Heart left ventricle (tissue), 16 donors: ENCODE measurements at regions not wholly inside any gene's neighbourhood (a gene's known extent, or its start where the extent isn't known, plus 50 kb on each side); places are given as distances from the start of the nearest gene placed in this dataset.

Experiments used
- ATAC-seq, 4 donors: fragments of 200-7000 bp; cut with Tn5 transposase; one replicate each; pipeline ENCODE4 v1.9.1; 2020 to 2022; ENCODE audit warnings: moderate library complexity in 4 of 4, mild to moderate bottlenecking in 3 of 4, moderate number of reproducible peaks in 1 of 4
- DNase-seq, 5 donors: peaks; one replicate each; pipeline ENCODE4 v3.0.0-alpha.2; 2020
- H3K27ac ChIP-seq, 12 donors: fragments of 200-600 bp; sonication (generic) in 4 of 12; one replicate each; pipeline versions ENCODE4 v1.5.0 to v1.8.0; 2016 to 2022; ENCODE audit warnings: mild to moderate bottlenecking in 2 of 12
- H3K27me3 ChIP-seq, 9 donors: fragments of 200-600 bp; sonication (generic) in 2 of 9; one replicate each; pipeline versions ENCODE4 v1.5.1 to v1.8.0; 2016 to 2022; ENCODE audit warnings: mild to moderate bottlenecking in 3 of 9
- H3K36me3 ChIP-seq, 9 donors: fragments of 200-600 bp; sonication (generic) in 2 of 9; one replicate each; pipeline versions ENCODE4 v1.5.0 to v1.8.0; 2018 to 2022; ENCODE audit warnings: mild to moderate bottlenecking in 2 of 9
- H3K4me1 ChIP-seq, 12 donors: fragments of 200-600 bp; sonication (generic) in 4 of 12; one replicate each; pipeline versions ENCODE4 v1.5.0 to v1.8.0; 2016 to 2022; ENCODE audit warnings: mild to moderate bottlenecking in 3 of 12
- H3K4me3 ChIP-seq, 12 donors: fragments of 200-600 bp; sonication (generic) in 4 of 12; one replicate each; pipeline versions ENCODE4 v1.5.0 to v1.8.0; 2017 to 2022; ENCODE audit warnings: mild to moderate bottlenecking in 9 of 12, moderate library complexity in 4 of 12
- H3K9me3 ChIP-seq, 12 donors: fragments of 200-600 bp; sonication (generic) in 4 of 12; one replicate each; pipeline versions ENCODE4 v1.5.0 to v1.8.0; 2016 to 2022; ENCODE audit warnings: mild to moderate bottlenecking in 1 of 12
- POLR2A ChIP-seq, 2 donors: fragments of 450-650 bp; IDR thresholded peaks; one replicate each; pipeline ENCODE4 v1.6.1; 2017; ENCODE audit warnings: antibody characterized with exemption in 2 of 2, mild to moderate bottlenecking in 2 of 2, moderate library complexity in 2 of 2
- WGBS, 4 donors: extraction: QIAGEN DNeasy Blood & Tissue Kit in 2 of 4; methylation state at CpG; one replicate each; pipeline versions ENCODE4 v1.1.5 to v1.1.7; 2013 to 2018; 5-methylcytosine and 5-hydroxymethylcytosine counted together
- intact Hi-C, 10 donors: fragments of 100-400 bp; cut with DNase I; formaldehyde crosslinking; loops; one replicate each; pipeline versions ENCODE4 v1.11.1 to v1.14.2; 2022
- TF ChIP-seq, protein P1 (sequence below), 12 donors: fragments of 200-600 bp; sonication (generic) in 4 of 12; IDR thresholded peaks; one replicate each; pipeline versions ENCODE4 v1.5.0 to v1.8.0; 2018 to 2022; ENCODE audit warnings: antibody characterized with exemption in 12 of 12, mild to moderate bottlenecking in 5 of 12
- donor health status: ischemic (EF 13 %, LVEDD 7.1; RV severe dilation, severe dysfunction).
- donor health status: healthy with polysubstance abuse.
- donor health status: DM: no; HTN: yes; CAD: no.
- donor health status: DM: no; HTN: no; CAD: no.
- donor health status: ischemic (EF 25% LVEDD 6.9; RV normal size, moderate dysfunction).
- donor health status: ischemic (EF 25% LVEDD 5.7; RV mildly dilated, moderate dysfunction).
- donor health status: healthy.
- donor health status: DM: yes; HTN: yes; CAD: no.
- donor health status: ischemic (EF 35%, LVEDD 5.7; RV mildly dilated, moderate dysfunction).
- donor health status: nonischemic (EF 11% LVEDD 7.7; RV severe dilation, severe dysfunction).
- donor health status: DM: yes; HTN: yes; CAD: no.
- donor health status: PGD.
- donor health status: ischemic (EF 29% LVEDD 5.4; RV normal size, mild dysfunction).
- donor health status: nonischemic (EF 23%, LVEDD 6.1; RV moderate dilation, normal function).

DNA sequence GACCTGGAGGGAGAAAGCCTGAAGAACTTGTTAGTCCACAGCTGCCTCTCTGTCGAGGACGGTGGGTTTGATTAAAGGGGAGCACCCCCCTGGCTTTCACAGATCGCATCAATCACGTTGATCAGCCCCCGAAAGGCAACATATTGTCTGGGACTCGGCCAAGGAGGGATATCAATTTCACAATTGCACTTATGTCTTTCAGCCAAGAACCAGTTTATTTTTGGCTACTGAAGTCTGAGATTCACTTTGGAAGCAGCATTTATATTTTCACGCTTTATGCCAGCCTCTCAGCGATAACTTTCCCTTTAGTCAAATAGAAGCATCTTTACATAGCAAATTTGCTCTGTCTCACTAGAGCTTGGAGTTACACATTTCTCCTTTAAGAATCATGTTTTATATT, 253.2 kb upstream of the RRP15 start:
- H3K4me1 ChIP-seq, result peaks cover 0 to 4% (median 0%) of the 10 kb centered on the region in 12 donors
- no peaks in the 10 kb centered on the region for H3K36me3 ChIP-seq
- intact Hi-C loops, result no loop called here
- no peak for DNase-seq
- ATAC-seq, result no peak
- TF ChIP-seq, protein P1, sequence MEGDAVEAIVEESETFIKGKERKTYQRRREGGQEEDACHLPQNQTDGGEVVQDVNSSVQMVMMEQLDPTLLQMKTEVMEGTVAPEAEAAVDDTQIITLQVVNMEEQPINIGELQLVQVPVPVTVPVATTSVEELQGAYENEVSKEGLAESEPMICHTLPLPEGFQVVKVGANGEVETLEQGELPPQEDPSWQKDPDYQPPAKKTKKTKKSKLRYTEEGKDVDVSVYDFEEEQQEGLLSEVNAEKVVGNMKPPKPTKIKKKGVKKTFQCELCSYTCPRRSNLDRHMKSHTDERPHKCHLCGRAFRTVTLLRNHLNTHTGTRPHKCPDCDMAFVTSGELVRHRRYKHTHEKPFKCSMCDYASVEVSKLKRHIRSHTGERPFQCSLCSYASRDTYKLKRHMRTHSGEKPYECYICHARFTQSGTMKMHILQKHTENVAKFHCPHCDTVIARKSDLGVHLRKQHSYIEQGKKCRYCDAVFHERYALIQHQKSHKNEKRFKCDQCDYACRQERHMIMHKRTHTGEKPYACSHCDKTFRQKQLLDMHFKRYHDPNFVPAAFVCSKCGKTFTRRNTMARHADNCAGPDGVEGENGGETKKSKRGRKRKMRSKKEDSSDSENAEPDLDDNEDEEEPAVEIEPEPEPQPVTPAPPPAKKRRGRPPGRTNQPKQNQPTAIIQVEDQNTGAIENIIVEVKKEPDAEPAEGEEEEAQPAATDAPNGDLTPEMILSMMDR (IDR thresholded peaks at IDR 0.05), result no peak
- no peak for TF ChIP-seq POLR2A (IDR thresholded peaks at IDR 0.05)
- H3K4me3 ChIP-seq, result peak overlapping the region in 1 of 12 donors; percentile 11
- no peak overlapping the region for H3K27ac ChIP-seq
- no peaks in the 10 kb centered on the region for H3K27me3 ChIP-seq
- 26 to 33% (median 28%) methylated on average over 8 of the region's 8 CpGs for WGBS, 4 donors
- no peaks in the 10 kb centered on the region for H3K9me3 ChIP-seq

- TF ChIP-seq, protein P1 (IDR thresholded peaks at IDR 0.05), result no peak
- TF ChIP-seq POLR2A (IDR thresholded peaks at IDR 0.05), result no peak
- Histone ChIP-seq H3K27me3 (no peaks in the 10 kb centered on the region), H3K4me1 (peaks cover 0 to 4% (median 0%) of the 10 kb centered on the region in 12 donors), H3K9me3 (peaks cover 0 to 20% (median 0%) of the 10 kb centered on the region in 12 donors), H3K4me3 (no peak overlapping the region), H3K27ac (no peak overlapping the region), H3K36me3 (no peaks in the 10 kb centered on the region)
- intact Hi-C loops, result no loop called here
- WGBS, 4 donors, result 57 to 66% (median 62%) methylated on average over 7 of the region's 7 CpGs
- DNase-seq (no peak), ATAC-seq (no peak)
These were observed 250.6 kb upstream of the RRP15 start for GRCh38 chr1:218034468-218034867.

DNA sequence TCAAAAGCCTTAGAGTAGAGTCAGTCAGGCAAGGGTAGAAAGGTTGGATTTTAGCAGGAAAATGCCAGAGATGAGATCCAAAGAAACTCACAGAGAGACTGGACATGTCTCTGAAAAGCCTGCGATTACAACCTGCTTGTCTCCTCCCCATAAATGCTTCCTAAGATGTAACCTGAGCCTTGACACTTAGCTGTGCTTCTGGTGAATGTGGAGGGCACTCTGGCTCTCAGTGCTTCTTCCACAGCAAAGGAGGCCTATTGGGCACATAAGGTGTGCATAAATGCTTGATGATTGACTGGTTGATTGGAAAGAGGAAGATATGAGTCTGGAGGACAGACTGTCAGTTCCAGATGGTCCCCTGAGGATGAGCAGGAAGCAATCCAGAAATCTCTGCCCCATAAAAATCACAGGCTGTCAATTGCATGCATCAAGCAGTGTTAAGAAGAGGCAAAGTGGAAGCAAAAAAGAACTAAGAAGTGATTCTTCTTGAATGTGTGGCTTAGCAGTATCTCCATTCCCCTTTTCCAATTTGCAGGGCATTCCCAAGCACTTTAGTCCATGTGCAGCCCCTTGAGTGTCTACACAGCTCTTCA, 236.2 kb upstream of the RRP15 start:
- ATAC-seq (no peak), DNase-seq (no peak)
- intact Hi-C loops, result no loop called here
- no peaks in the 10 kb centered on the region for H3K9me3 ChIP-seq
- no peaks in the 10 kb centered on the region for H3K36me3 ChIP-seq
- TF ChIP-seq, protein P1 (IDR thresholded peaks at IDR 0.05), result no peak
- TF ChIP-seq POLR2A (IDR thresholded peaks at IDR 0.05), result no peak
- H3K4me1 ChIP-seq, result no peaks in the 10 kb centered on the region
- no peaks in the 10 kb centered on the region for H3K27me3 ChIP-seq
- 47 to 57% (median 49%) methylated on average over 1 of the region's 1 CpG for WGBS, 4 donors
- no peak overlapping the region for H3K27ac ChIP-seq
- no peak overlapping the region for H3K4me3 ChIP-seq

DNA sequence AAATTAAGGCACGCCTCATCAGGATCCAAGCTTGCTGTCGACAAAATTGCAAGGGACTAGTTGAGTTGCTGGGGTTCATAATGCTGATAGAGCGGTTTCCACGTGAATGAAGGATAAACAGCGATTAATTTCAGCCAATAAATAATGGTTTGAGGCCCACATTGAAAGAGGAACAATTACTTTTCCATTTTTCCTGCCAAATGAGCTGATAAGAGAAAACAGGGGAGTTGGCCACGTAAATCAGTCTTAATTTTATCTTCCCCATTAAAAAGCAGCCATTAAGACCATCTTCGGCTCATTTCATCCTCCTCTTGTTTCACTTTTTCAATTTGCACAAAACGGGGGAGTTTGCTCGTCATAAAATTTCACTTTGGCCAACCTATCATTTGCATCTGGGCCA, 235.5 kb upstream of the RRP15 start:
- TF ChIP-seq, protein P1 (IDR thresholded peaks at IDR 0.05), result no peak
- no peak for TF ChIP-seq POLR2A (IDR thresholded peaks at IDR 0.05)
- H3K27ac ChIP-seq, result no peak overlapping the region
- H3K9me3 ChIP-seq, result no peaks in the 10 kb centered on the region
- ATAC-seq (no peak), DNase-seq (no peak)
- intact Hi-C loops, result no loop called here
- 63 to 71% (median 68%) methylated on average over 9 of the region's 9 CpGs for WGBS, 4 donors
- no peaks in the 10 kb centered on the region for H3K36me3 ChIP-seq
- no peak overlapping the region for H3K4me3 ChIP-seq
- H3K27me3 ChIP-seq, result no peaks in the 10 kb centered on the region
- H3K4me1 ChIP-seq, result no peaks in the 10 kb centered on the region
